Trophoblast cell (in vitro differentiated cells and primary cell): ENCODE measurements at regions not wholly inside any gene's neighbourhood (a gene's known extent, or its start where the extent isn't known, plus 50 kb on each side); places are given as distances from the start of the nearest gene placed in this dataset.
"Not testable (repeated sequence)": the region's sequence is repeated elsewhere in the genome, so short reads cannot be mapped to it uniquely, and the experiment has no call there.

Experiments
- DNase-seq, 2 donors: peaks; one replicate each; pipeline ENCODE4 v3.0.0-alpha.2; 2016
- H2AFZ ChIP-seq: 2 replicates; pipeline ENCODE4 v1.6.1; 2013; ENCODE audit warnings: low read length, moderate library complexity, mild to moderate bottlenecking; ENCODE audit not compliant: insufficient read depth, poor library complexity
- H2AK5ac ChIP-seq: 2 replicates; pipeline ENCODE4 v1.6.1; 2013; ENCODE audit warnings: mild to moderate bottlenecking, low read length
- H2BK120ac ChIP-seq: 2 replicates; pipeline ENCODE4 v1.6.1; 2013; ENCODE audit warnings: low read length, mild to moderate bottlenecking, moderate library complexity; ENCODE audit not compliant: insufficient read depth, poor library complexity
- H2BK12ac ChIP-seq: 2 replicates; pipeline ENCODE4 v1.6.1; 2013; ENCODE audit warnings: mild to moderate bottlenecking, low read length, moderate library complexity
- H2BK5ac ChIP-seq: 2 replicates; pipeline ENCODE4 v1.6.1; 2013; ENCODE audit warnings: low read length, low read depth, moderate library complexity, mild to moderate bottlenecking; ENCODE audit not compliant: poor library complexity
- H3K14ac ChIP-seq: 2 replicates; pipeline ENCODE4 v1.6.1; 2013; ENCODE audit warnings: mild to moderate bottlenecking, low read length
- H3K18ac ChIP-seq: 2 replicates; pipeline ENCODE4 v1.6.1; 2013; ENCODE audit warnings: mild to moderate bottlenecking, low read length
- H3K23ac ChIP-seq: 2 replicates; pipeline ENCODE4 v1.6.1; 2013; ENCODE audit warnings: low read length
- H3K27ac ChIP-seq: 2 replicates; pipeline ENCODE4 v1.5.1; 2013; ENCODE audit warnings: low read depth, mild to moderate bottlenecking, inconsistent platforms, low read length, moderate library complexity
- H3K27me3 ChIP-seq: 2 replicates; pipeline ENCODE4 v1.6.1; 2013; ENCODE audit warnings: inconsistent platforms, mild to moderate bottlenecking, low read length, moderate library complexity; ENCODE audit not compliant: insufficient read depth
- H3K36me3 ChIP-seq, 2 experiments: 1 replicate in 1 of 2; 2 replicates in 1 of 2; pipeline ENCODE4 v1.6.1; 2013; ENCODE audit warnings: low read length in 2 of 2, mild to moderate bottlenecking in 2 of 2, moderate library complexity in 1 of 2; ENCODE audit not compliant: insufficient read depth in 2 of 2, control insufficient read depth in 1 of 2
- H3K4ac ChIP-seq: 2 replicates; pipeline ENCODE4 v1.6.1; 2013; ENCODE audit warnings: low read depth, mild to moderate bottlenecking, low read length, moderate library complexity
- H3K4me1 ChIP-seq, 2 experiments: 1 replicate in 1 of 2; 2 replicates in 1 of 2; pipeline ENCODE4 v1.6.1; 2013; ENCODE audit warnings: low read length in 2 of 2, mild to moderate bottlenecking in 2 of 2, moderate library complexity in 1 of 2; ENCODE audit not compliant: insufficient read depth in 2 of 2, control insufficient read depth in 1 of 2
- H3K4me2 ChIP-seq: 2 replicates; pipeline ENCODE4 v1.6.1; 2013; ENCODE audit warnings: inconsistent platforms, mild to moderate bottlenecking, low read length, moderate library complexity
- H3K4me3 ChIP-seq: 2 replicates; pipeline ENCODE4 v1.5.1; 2013; ENCODE audit warnings: mild to moderate bottlenecking, low read depth, low read length, inconsistent platforms
- H3K79me1 ChIP-seq: one replicate; pipeline ENCODE4 v1.6.1; 2013; ENCODE audit warnings: low read length
- H3K79me2 ChIP-seq: 2 replicates; pipeline ENCODE4 v1.6.1; 2013; ENCODE audit warnings: low read length, mild to moderate bottlenecking; ENCODE audit not compliant: control insufficient read depth, insufficient read depth, poor library complexity
- H3K9ac ChIP-seq: 2 replicates; pipeline ENCODE4 v1.6.1; 2013; ENCODE audit warnings: mild to moderate bottlenecking, low read length
- H3K9me3 ChIP-seq: 2 replicates; pipeline ENCODE4 v1.6.1; 2013; ENCODE audit warnings: low read depth, mild to moderate bottlenecking, control low read depth, inconsistent platforms, low read length; ENCODE audit not compliant: insufficient read depth
- H4K12ac ChIP-seq: 2 replicates; pipeline ENCODE4 v1.6.1; 2013; ENCODE audit warnings: low read depth, mild to moderate bottlenecking, low read length, moderate library complexity
- H4K8ac ChIP-seq: 2 replicates; pipeline ENCODE4 v1.6.1; 2013; ENCODE audit warnings: low read depth, mild to moderate bottlenecking, low read length, moderate library complexity
- H4K91ac ChIP-seq: one replicate; pipeline ENCODE4 v1.6.1; 2013; ENCODE audit warnings: low read depth, mild to moderate bottlenecking, low read length, moderate library complexity
- WGBS: extraction: QIAGEN DNeasy Blood & Tissue Kit; methylation state at CpG from one replicate; pipeline ENCODE4 v1.1.7; 2013; ENCODE audit warnings: missing lambda C conversion rate; ENCODE audit not compliant: insufficient read length, insufficient coverage; ENCODE audit errors: extremely low coverage; 5-methylcytosine and 5-hydroxymethylcytosine counted together

DNA sequence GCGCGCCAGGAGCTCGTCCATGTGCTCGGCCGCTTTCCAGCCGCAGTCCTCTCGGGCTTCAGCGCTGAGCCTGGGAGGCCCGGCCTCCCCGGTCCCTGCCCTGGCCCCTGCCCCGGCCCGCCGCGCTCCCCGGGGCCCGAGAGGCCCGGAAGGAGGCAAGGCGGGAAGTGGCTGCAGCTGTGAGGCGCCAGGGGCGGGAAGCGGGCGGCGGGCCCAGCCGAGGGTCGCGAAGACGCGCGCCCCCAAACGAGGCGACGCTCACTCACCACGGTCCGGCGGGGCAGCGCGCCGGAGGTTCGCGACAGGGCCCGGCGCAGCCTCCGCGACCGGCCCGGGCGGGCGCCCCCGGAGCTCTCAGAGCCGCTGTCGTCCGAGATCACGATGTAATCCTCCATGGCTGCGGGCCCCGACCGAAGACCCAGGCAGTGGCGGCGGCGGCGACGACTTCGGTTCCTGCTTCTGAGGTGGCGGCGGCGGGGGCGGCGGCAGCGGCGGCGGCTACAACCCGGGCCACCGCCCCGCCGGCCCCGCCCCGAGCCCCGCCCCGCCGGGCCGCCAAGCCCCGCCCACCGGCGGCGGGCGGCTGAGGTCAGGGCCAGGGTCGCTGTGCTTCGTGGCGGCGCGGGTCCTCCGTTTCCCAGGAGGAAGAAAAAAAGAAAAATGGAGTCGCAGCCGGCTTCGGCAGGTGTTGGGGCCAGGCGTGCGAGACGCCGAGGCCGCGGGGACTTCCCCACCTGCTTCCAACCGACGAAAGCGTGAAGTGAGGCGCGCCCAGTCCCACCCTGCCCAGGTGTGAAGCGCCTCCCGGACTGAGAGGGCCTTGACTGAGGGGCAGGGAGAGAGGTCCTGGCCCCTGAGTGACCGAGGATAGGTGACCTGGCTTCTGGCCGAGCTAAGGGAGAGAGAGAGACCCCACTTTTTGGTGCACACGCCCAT, 72.1 kb downstream of the B4GALT7 start:
- H3K9me3 ChIP-seq, H4K8ac ChIP-seq, H2AFZ ChIP-seq, H2BK5ac ChIP-seq, H3K36me3 ChIP-seq, H4K12ac ChIP-seq, H2AK5ac ChIP-seq, H3K4ac ChIP-seq, H3K27me3 ChIP-seq, H2BK120ac ChIP-seq, H4K91ac ChIP-seq, H3K14ac ChIP-seq, H3K23ac ChIP-seq, H3K27ac ChIP-seq, H3K18ac ChIP-seq, H2BK12ac ChIP-seq, H3K79me1 ChIP-seq, H3K9ac ChIP-seq, H3K79me2 ChIP-seq, H3K4me1 ChIP-seq: not testable (repeated sequence)
- Histone ChIP-seq H3K4me3 (peak overlapping the region; percentile 53), H3K4me2 (peak overlapping the region; percentile 45)
- no CpG with 5 or more reads among the region's 110 CpGs for WGBS
- peak in 1 of 2 donors; percentile 31 for DNase-seq
